GM23248 (cell line): ENCODE measurements at regions not wholly inside any gene's neighbourhood (a gene's known extent, or its start where the extent isn't known, plus 50 kb on each side); places are given as distances from the start of the nearest gene placed in this dataset.

Experiments
- DNase-seq: peaks from one replicate; pipeline ENCODE4 v3.0.0-alpha.2; 2015
- H2AFZ ChIP-seq: fragments of 200-600 bp; sonication (generic); 2 replicates; pipeline ENCODE4 v1.6.1; 2016; ENCODE audit warnings: antibody characterized with exemption
- H3F3A ChIP-seq: fragments of 200-600 bp; sonication (generic); 2 replicates; pipeline ENCODE4 v1.6.1; 2016; ENCODE audit warnings: mild to moderate bottlenecking, antibody characterized with exemption, mixed run types; ENCODE audit not compliant: insufficient read depth
- H3K27ac ChIP-seq: fragments of 200-600 bp; sonication (generic); 2 replicates; pipeline ENCODE4 v1.5.1; 2016; ENCODE audit warnings: mild to moderate bottlenecking
- H3K27me3 ChIP-seq: fragments of 200-600 bp; sonication (generic); replicated peaks from 2 replicates; pipeline ENCODE4 v1.6.1; 2016; ENCODE audit warnings: mild to moderate bottlenecking; ENCODE audit not compliant: insufficient read depth
- H3K36me3 ChIP-seq: fragments of 200-600 bp; sonication (generic); 2 replicates; pipeline ENCODE4 v1.6.1; 2016; ENCODE audit warnings: low read depth, mild to moderate bottlenecking
- H3K4me1 ChIP-seq: fragments of 200-600 bp; sonication (generic); 2 replicates; pipeline ENCODE4 v1.6.1; 2016; ENCODE audit warnings: mild to moderate bottlenecking; ENCODE audit not compliant: insufficient read depth
- H3K4me2 ChIP-seq: fragments of 200-600 bp; sonication (generic); one replicate; pipeline ENCODE4 v1.6.1; 2016; ENCODE audit warnings: mild to moderate bottlenecking; ENCODE audit not compliant: unreplicated experiment
- H3K4me3 ChIP-seq: fragments of 200-600 bp; sonication (generic); 2 replicates; pipeline ENCODE4 v1.5.1; 2016; ENCODE audit warnings: mild to moderate bottlenecking
- H3K79me2 ChIP-seq: fragments of 200-600 bp; sonication (generic); 2 replicates; pipeline ENCODE4 v1.6.1; 2016; ENCODE audit warnings: mild to moderate bottlenecking; ENCODE audit not compliant: insufficient read depth
- H3K9ac ChIP-seq: fragments of 200-600 bp; sonication (generic); 2 replicates; pipeline ENCODE4 v1.6.1; 2016; ENCODE audit warnings: mild to moderate bottlenecking
- H3K9me2 ChIP-seq: fragments of 200-600 bp; sonication (generic); 2 replicates; pipeline ENCODE4 v1.6.1; 2016; ENCODE audit warnings: mixed run types, mild to moderate bottlenecking, moderate library complexity; ENCODE audit not compliant: insufficient read depth
- H3K9me3 ChIP-seq: fragments of 200-600 bp; sonication (generic); one replicate; pipeline ENCODE4 v1.6.1; 2017; ENCODE audit warnings: low read depth
- H4K20me1 ChIP-seq: fragments of 200-600 bp; sonication (generic); 2 replicates; pipeline ENCODE4 v1.6.0; 2016; ENCODE audit not compliant: insufficient read depth
- EZH2 ChIP-seq: fragments of 200-600 bp; sonication (generic); IDR thresholded peaks from 2 replicates; pipeline ENCODE4 v1.6.1; 2018; ENCODE audit warnings: antibody characterized with exemption, mild to moderate bottlenecking; ENCODE audit not compliant: insufficient read depth, poor library complexity, severe bottlenecking
- EZH2phosphoT487 ChIP-seq: fragments of 200-600 bp; sonication (generic); IDR thresholded peaks from 2 replicates; pipeline ENCODE4 v1.6.1; 2018; ENCODE audit warnings: antibody characterized with exemption, moderate library complexity, mild to moderate bottlenecking, low read depth; ENCODE audit not compliant: insufficient read depth
- WGBS, 2 experiments: methylation state at CpG; one replicate each; pipeline ENCODE4 v1.1.6; 2015 to 2017; ENCODE audit warnings: low lambda C conversion rate in 2 of 2, low coverage in 1 of 2; ENCODE audit errors: missing lambda C conversion rate in 2 of 2; 5-methylcytosine and 5-hydroxymethylcytosine counted together
- in situ Hi-C: fragments of 300-500 bp; cut with MboI; formaldehyde crosslinking; loops from 2 replicates; pipeline ENCODE4 v1.15.0; 2020

GRCh38 chr4:177680308-177680707, 238.1 kb upstream of the AGA start:
- H2AFZ ChIP-seq, result no peak overlapping the region
- no peaks in the 10 kb centered on the region for H3K27me3 ChIP-seq
- H3K36me3 ChIP-seq, result no peaks in the 10 kb centered on the region
- H3K4me1 ChIP-seq, result no peaks in the 10 kb centered on the region
- no peaks in the 10 kb centered on the region for H3K9me2 ChIP-seq
- no peak for DNase-seq
- H3K79me2 ChIP-seq, result no peaks in the 10 kb centered on the region
- no peak for TF ChIP-seq EZH2
- TF ChIP-seq EZH2phosphoT487, result no peak
- H3K4me2 ChIP-seq, result no peak overlapping the region
- in situ Hi-C loops, result no loop called here
- no peak overlapping the region for H3K27ac ChIP-seq
- WGBS, 2 experiments, result 28 to 29% methylated on average over 2 of the region's 2 CpGs
- no peaks in the 10 kb centered on the region for H3F3A ChIP-seq
- H3K9ac ChIP-seq, result no peak overlapping the region
- no peaks in the 10 kb centered on the region for H3K9me3 ChIP-seq
- no peak overlapping the region for H3K4me3 ChIP-seq
- H4K20me1 ChIP-seq, result no peaks in the 10 kb centered on the region

- TF ChIP-seq EZH2, result no peak
- TF ChIP-seq EZH2phosphoT487, result no peak
- H3K4me1 ChIP-seq, result no peaks in the 10 kb centered on the region
- H3K4me2 ChIP-seq, result no peak overlapping the region
- H3K27me3 ChIP-seq, result no peaks in the 10 kb centered on the region
- H4K20me1 ChIP-seq, result no peaks in the 10 kb centered on the region
- DNase-seq, result no peak
- no peaks in the 10 kb centered on the region for H3K9me2 ChIP-seq
- no peaks in the 10 kb centered on the region for H3F3A ChIP-seq
- in situ Hi-C loops, result no loop called here
- no peak overlapping the region for H3K9ac ChIP-seq
- H3K9me3 ChIP-seq, result no peaks in the 10 kb centered on the region
- no peaks in the 10 kb centered on the region for H3K79me2 ChIP-seq
- 57 to 63% methylated on average over 1 of the region's 1 CpG for WGBS, 2 experiments
- no peaks in the 10 kb centered on the region for H3K36me3 ChIP-seq
- no peak overlapping the region for H2AFZ ChIP-seq
- H3K27ac ChIP-seq, result no peak overlapping the region
- H3K4me3 ChIP-seq, result no peak overlapping the region
These were observed 239.7 kb upstream of the AGA start for GRCh38 chr4:177681902-177682301.

DNA sequence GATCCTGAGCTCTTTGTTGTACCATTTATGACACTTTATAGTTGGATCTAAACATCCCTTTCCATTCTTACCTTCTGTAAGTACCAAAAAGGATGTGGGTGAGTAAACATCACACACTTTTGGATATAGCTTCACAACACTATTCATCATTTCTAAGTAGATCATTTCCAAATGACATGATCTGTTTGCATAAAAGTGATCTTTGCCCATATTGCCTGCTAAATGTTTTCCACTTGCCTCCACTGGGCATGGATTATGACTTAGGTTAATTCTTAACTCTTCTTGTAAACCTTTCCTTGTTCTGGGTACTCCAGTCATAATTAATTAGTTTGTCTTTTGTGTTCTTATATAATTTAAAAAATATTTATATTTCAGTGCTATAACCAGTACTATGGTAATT, 244.9 kb upstream of the AGA start:
- TF ChIP-seq EZH2phosphoT487 (no peak), EZH2 (no peak)
- Histone ChIP-seq H3K4me1 (no peaks in the 10 kb centered on the region), H3K4me3 (no peak overlapping the region), H3K4me2 (no peak overlapping the region), H3K9ac (no peak overlapping the region), H2AFZ (no peak overlapping the region), H3K36me3 (no peaks in the 10 kb centered on the region), H3K27ac (no peak overlapping the region), H4K20me1 (no peaks in the 10 kb centered on the region), H3K79me2 (no peaks in the 10 kb centered on the region), H3K27me3 (no peaks in the 10 kb centered on the region), H3K9me3 (no peaks in the 10 kb centered on the region), H3F3A (no peaks in the 10 kb centered on the region), H3K9me2 (no peaks in the 10 kb centered on the region)
- in situ Hi-C loops, result no loop called here
- no peak for DNase-seq

GRCh38 chr4:177692907-177693306, 250.7 kb upstream of the AGA start:
- Histone ChIP-seq H3K79me2 (no peaks in the 10 kb centered on the region), H3K27me3 (no peaks in the 10 kb centered on the region), H3K4me2 (no peak overlapping the region), H3K4me3 (no peak overlapping the region), H4K20me1 (no peaks in the 10 kb centered on the region), H3K27ac (no peak overlapping the region), H3K9me2 (no peaks in the 10 kb centered on the region), H2AFZ (no peak overlapping the region), H3K9me3 (no peaks in the 10 kb centered on the region), H3F3A (no peaks in the 10 kb centered on the region), H3K36me3 (no peaks in the 10 kb centered on the region), H3K4me1 (no peaks in the 10 kb centered on the region), H3K9ac (no peak overlapping the region)
- TF ChIP-seq EZH2phosphoT487 (no peak), EZH2 (no peak)
- DNase-seq, result no peak
- WGBS, 2 experiments, result 8 to 16% methylated on average over 1 of the region's 1 CpG
- in situ Hi-C loops, result no loop called here

DNA sequence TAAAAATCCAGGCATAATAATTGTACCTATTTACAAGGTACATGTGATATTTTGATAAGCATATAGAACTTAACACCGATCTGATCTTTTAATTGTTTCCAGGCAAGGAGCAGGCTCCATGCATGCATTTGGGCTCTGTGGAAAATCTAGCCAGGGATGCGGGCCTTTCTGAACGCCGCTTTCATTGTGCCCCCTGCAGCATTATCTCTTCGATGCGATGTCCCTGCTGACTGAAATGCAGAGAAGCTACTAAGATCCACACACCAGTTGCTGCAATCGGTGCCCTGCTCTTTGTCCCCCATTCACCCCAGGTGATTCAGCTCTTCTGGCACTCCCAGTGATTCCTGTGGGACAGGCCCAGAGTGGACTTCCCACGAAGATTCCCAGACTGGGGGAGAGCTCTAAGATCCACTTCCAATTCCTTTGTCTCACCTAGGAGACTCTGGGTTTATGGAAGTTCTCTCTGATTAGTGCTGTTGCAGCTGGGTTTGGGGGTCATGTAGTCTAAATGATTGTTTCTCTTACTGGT, 254.3 kb upstream of the AGA start:
- Histone ChIP-seq H3K79me2 (no peaks in the 10 kb centered on the region), H3K36me3 (no peaks in the 10 kb centered on the region), H3K9me3 (no peaks in the 10 kb centered on the region), H3K27ac (no peak overlapping the region), H3K27me3 (no peaks in the 10 kb centered on the region), H4K20me1 (no peaks in the 10 kb centered on the region), H3K4me3 (no peak overlapping the region), H3K9me2 (no peaks in the 10 kb centered on the region), H3K9ac (no peak overlapping the region), H3K4me1 (no peaks in the 10 kb centered on the region), H2AFZ (no peak overlapping the region), H3F3A (no peaks in the 10 kb centered on the region), H3K4me2 (no peak overlapping the region)
- TF ChIP-seq EZH2phosphoT487 (no peak), EZH2 (no peak)
- in situ Hi-C loops, result no loop called here
- 40 to 41% methylated on average over 8 of the region's 8 CpGs for WGBS, 2 experiments
- DNase-seq, result no peak
